Heart left ventricle (tissue), 16 donors: ENCODE measurements at regions not wholly inside any gene's neighbourhood (a gene's known extent, or its start where the extent isn't known, plus 50 kb on each side); places are given as distances from the start of the nearest gene placed in this dataset.

Experiments
- ATAC-seq, 4 donors: fragments of 200-7000 bp; cut with Tn5 transposase; one replicate each; pipeline ENCODE4 v1.9.1; 2020 to 2022; ENCODE audit warnings: moderate library complexity in 4 of 4, mild to moderate bottlenecking in 3 of 4, moderate number of reproducible peaks in 1 of 4
- DNase-seq, 5 donors: peaks; one replicate each; pipeline ENCODE4 v3.0.0-alpha.2; 2020
- H3K27ac ChIP-seq, 12 donors: fragments of 200-600 bp; sonication (generic) in 4 of 12; one replicate each; pipeline versions ENCODE4 v1.5.0 to v1.8.0; 2016 to 2022; ENCODE audit warnings: mild to moderate bottlenecking in 2 of 12
- H3K27me3 ChIP-seq, 9 donors: fragments of 200-600 bp; sonication (generic) in 2 of 9; one replicate each; pipeline versions ENCODE4 v1.5.1 to v1.8.0; 2016 to 2022; ENCODE audit warnings: mild to moderate bottlenecking in 3 of 9
- H3K36me3 ChIP-seq, 9 donors: fragments of 200-600 bp; sonication (generic) in 2 of 9; one replicate each; pipeline versions ENCODE4 v1.5.0 to v1.8.0; 2018 to 2022; ENCODE audit warnings: mild to moderate bottlenecking in 2 of 9
- H3K4me1 ChIP-seq, 12 donors: fragments of 200-600 bp; sonication (generic) in 4 of 12; one replicate each; pipeline versions ENCODE4 v1.5.0 to v1.8.0; 2016 to 2022; ENCODE audit warnings: mild to moderate bottlenecking in 3 of 12
- H3K4me3 ChIP-seq, 12 donors: fragments of 200-600 bp; sonication (generic) in 4 of 12; one replicate each; pipeline versions ENCODE4 v1.5.0 to v1.8.0; 2017 to 2022; ENCODE audit warnings: mild to moderate bottlenecking in 9 of 12, moderate library complexity in 4 of 12
- H3K9me3 ChIP-seq, 12 donors: fragments of 200-600 bp; sonication (generic) in 4 of 12; one replicate each; pipeline versions ENCODE4 v1.5.0 to v1.8.0; 2016 to 2022; ENCODE audit warnings: mild to moderate bottlenecking in 1 of 12
- POLR2A ChIP-seq, 2 donors: fragments of 450-650 bp; IDR thresholded peaks; one replicate each; pipeline ENCODE4 v1.6.1; 2017; ENCODE audit warnings: antibody characterized with exemption in 2 of 2, mild to moderate bottlenecking in 2 of 2, moderate library complexity in 2 of 2
- WGBS, 4 donors: extraction: QIAGEN DNeasy Blood & Tissue Kit in 2 of 4; methylation state at CpG; one replicate each; pipeline versions ENCODE4 v1.1.5 to v1.1.7; 2013 to 2018; 5-methylcytosine and 5-hydroxymethylcytosine counted together
- intact Hi-C, 10 donors: fragments of 100-400 bp; cut with DNase I; formaldehyde crosslinking; loops; one replicate each; pipeline versions ENCODE4 v1.11.1 to v1.14.2; 2022
- TF ChIP-seq, protein P1 (sequence below), 12 donors: fragments of 200-600 bp; sonication (generic) in 4 of 12; IDR thresholded peaks; one replicate each; pipeline versions ENCODE4 v1.5.0 to v1.8.0; 2018 to 2022; ENCODE audit warnings: antibody characterized with exemption in 12 of 12, mild to moderate bottlenecking in 5 of 12
- donor health status: ischemic (EF 13 %, LVEDD 7.1; RV severe dilation, severe dysfunction).
- donor health status: healthy with polysubstance abuse.
- donor health status: DM: no; HTN: yes; CAD: no.
- donor health status: DM: no; HTN: no; CAD: no.
- donor health status: ischemic (EF 25% LVEDD 6.9; RV normal size, moderate dysfunction).
- donor health status: ischemic (EF 25% LVEDD 5.7; RV mildly dilated, moderate dysfunction).
- donor health status: healthy.
- donor health status: DM: yes; HTN: yes; CAD: no.
- donor health status: ischemic (EF 35%, LVEDD 5.7; RV mildly dilated, moderate dysfunction).
- donor health status: nonischemic (EF 11% LVEDD 7.7; RV severe dilation, severe dysfunction).
- donor health status: DM: yes; HTN: yes; CAD: no.
- donor health status: PGD.
- donor health status: ischemic (EF 29% LVEDD 5.4; RV normal size, mild dysfunction).
- donor health status: nonischemic (EF 23%, LVEDD 6.1; RV moderate dilation, normal function).

DNA sequence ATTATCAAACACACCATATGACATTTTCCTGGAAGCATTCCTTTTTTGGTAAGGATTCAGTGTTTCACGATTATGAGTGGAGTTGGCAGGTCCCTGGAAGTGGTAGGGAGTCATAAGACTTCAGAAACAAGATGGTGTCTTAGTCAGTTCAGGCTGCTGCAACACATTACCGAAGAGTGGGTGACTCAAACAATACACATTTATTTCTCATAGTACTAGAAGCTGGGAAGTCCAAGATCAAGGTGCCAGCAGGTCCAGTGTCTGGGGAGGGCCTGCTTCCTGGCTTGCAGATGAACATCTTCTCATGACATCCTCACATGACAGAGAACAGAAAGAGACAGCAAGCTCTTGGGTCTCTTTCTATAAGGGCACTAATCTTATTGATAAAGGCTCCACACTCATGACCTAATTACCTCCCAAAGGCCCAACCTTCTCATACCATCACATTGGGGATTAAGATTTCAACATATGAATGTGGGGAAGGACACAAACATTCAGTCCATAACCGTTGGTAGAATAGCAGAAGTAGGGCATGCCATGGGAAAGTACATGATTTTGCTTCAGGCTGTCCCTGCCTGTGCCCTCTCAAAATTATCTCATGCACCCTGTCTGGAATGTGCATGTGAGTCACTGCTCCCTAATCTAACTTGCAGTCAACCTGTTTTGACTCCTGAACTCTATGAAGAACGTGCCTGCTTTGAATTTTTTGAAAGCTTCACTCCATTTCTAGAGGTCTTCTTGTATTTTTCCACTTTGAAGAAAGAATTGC, 72.5 kb downstream of the GTPBP8 start:
- Histone ChIP-seq H3K4me1 (no peaks in the 10 kb centered on the region), H3K27ac (peak overlapping the region in 1 of 12 donors; percentile 60), H3K27me3 (no peaks in the 10 kb centered on the region), H3K36me3 (no peaks in the 10 kb centered on the region), H3K9me3 (peaks cover 0 to 11% (median 0%) of the 10 kb centered on the region in 12 donors), H3K4me3 (no peak overlapping the region)
- no peak for TF ChIP-seq POLR2A (IDR thresholded peaks at IDR 0.05)
- TF ChIP-seq, protein P1, sequence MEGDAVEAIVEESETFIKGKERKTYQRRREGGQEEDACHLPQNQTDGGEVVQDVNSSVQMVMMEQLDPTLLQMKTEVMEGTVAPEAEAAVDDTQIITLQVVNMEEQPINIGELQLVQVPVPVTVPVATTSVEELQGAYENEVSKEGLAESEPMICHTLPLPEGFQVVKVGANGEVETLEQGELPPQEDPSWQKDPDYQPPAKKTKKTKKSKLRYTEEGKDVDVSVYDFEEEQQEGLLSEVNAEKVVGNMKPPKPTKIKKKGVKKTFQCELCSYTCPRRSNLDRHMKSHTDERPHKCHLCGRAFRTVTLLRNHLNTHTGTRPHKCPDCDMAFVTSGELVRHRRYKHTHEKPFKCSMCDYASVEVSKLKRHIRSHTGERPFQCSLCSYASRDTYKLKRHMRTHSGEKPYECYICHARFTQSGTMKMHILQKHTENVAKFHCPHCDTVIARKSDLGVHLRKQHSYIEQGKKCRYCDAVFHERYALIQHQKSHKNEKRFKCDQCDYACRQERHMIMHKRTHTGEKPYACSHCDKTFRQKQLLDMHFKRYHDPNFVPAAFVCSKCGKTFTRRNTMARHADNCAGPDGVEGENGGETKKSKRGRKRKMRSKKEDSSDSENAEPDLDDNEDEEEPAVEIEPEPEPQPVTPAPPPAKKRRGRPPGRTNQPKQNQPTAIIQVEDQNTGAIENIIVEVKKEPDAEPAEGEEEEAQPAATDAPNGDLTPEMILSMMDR (IDR thresholded peaks at IDR 0.05), result no peak
- intact Hi-C loops, result no loop called here
- DNase-seq (no peak), ATAC-seq (no peak)
- 65 to 74% (median 71%) methylated on average over 4 of the region's 4 CpGs for WGBS, 4 donors

DNA sequence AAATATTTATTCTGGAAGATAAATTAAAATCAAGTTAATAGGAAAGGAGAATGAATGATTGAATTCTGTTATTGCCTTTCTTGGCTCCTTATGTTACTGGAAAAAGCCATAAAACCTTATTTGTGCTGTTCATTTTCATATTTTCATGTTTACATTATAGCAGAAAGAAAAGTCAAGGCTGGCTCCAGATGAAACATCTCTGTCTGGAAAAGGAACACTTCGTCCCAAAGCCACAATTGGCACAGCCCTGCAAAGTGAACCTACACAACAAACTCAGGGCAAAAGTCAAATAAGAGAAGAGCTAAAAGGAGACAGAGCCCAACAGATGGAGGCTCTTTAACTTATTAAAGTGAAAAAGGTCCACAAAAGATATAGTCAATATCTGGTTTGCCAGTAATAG, 73.4 kb downstream of the GTPBP8 start:
- peaks cover 0 to 11% (median 0%) of the 10 kb centered on the region in 12 donors for H3K9me3 ChIP-seq
- TF ChIP-seq POLR2A (IDR thresholded peaks at IDR 0.05), result no peak
- TF ChIP-seq, protein P1 (IDR thresholded peaks at IDR 0.05), result no peak
- DNase-seq, result no peak
- H3K27me3 ChIP-seq, result no peaks in the 10 kb centered on the region
- no peak overlapping the region for H3K4me3 ChIP-seq
- H3K4me1 ChIP-seq, result no peaks in the 10 kb centered on the region
- peak overlapping the region in 1 of 12 donors; percentile 60 for H3K27ac ChIP-seq
- no peak for ATAC-seq
- 90 to 100% (median 95%) methylated on average over 1 of the region's 1 CpG for WGBS, 4 donors
- intact Hi-C loops, result no loop called here
- H3K36me3 ChIP-seq, result no peaks in the 10 kb centered on the region

DNA sequence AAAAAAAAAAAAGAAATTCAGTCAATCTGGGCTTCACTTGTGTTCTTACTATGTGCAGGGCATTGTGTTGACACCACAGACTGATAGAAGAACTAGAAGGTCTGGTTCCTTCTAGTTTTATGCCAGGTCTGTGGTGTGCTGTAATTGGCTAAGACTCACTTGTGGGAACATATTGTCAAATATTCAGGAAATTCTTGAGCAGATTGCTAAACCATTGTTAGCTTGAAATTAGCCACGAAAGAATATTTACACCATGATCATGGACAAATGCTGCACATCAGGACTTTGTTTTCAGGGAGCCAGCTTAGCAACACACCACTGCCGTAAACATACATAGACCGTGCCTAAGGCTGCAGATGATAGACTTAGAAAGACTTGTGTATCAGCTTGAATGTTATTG, 74.6 kb downstream of the GTPBP8 start:
- WGBS, 4 donors, result 91 to 94% (median 92%) methylated on average over 3 of the region's 3 CpGs
- Histone ChIP-seq H3K4me1 (peaks cover 0 to 8% (median 0%) of the 10 kb centered on the region in 12 donors), H3K9me3 (peaks cover 0 to 11% (median 0%) of the 10 kb centered on the region in 12 donors), H3K27me3 (no peaks in the 10 kb centered on the region), H3K27ac (no peak overlapping the region), H3K36me3 (no peaks in the 10 kb centered on the region), H3K4me3 (no peak overlapping the region)
- TF ChIP-seq, protein P1 (IDR thresholded peaks at IDR 0.05), result no peak
- no peak for TF ChIP-seq POLR2A (IDR thresholded peaks at IDR 0.05)
- ATAC-seq, result no peak
- DNase-seq, result no peak
- intact Hi-C loops, result no loop called here

DNA sequence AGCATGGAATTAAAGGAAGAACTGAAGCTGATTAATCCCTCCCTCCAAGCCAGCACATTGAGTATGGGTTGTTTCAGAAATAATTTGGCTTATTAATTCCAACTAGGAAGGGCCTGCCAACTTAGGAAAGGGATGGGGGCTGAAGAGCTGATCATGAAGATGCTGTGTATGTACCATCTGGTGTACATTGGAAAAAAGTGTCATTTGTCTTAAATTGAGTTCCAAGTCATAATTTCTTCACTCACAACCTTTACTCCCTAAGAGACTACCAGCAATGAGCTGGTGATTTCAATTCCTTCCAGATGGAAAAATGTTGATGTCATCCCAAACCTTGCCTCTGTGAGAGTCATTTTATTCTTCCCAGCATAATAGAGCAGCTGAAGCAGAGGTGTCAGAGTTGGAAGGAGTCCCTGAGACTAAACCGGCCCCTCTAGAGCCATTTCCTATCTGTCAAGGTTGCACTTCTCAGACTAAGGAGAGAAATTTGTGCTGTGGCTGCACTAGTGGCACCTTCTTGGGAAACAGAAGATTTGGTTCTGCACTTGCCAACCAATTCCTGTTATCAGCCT, 79.4 kb downstream of the GTPBP8 start:
- Histone ChIP-seq H3K4me3 (no peak overlapping the region), H3K9me3 (peaks cover 0 to 11% (median 0%) of the 10 kb centered on the region in 12 donors), H3K36me3 (no peaks in the 10 kb centered on the region), H3K27me3 (no peaks in the 10 kb centered on the region), H3K4me1 (peaks cover 0 to 12% (median 0%) of the 10 kb centered on the region in 12 donors), H3K27ac (peak overlapping the region in 1 of 12 donors; percentile 17)
- DNase-seq, result peak in 1 of 5 donors; percentile 12
- no peak for TF ChIP-seq POLR2A (IDR thresholded peaks at IDR 0.05)
- TF ChIP-seq, protein P1 (IDR thresholded peaks at IDR 0.05), result no peak
- intact Hi-C loops, result no loop called here
- ATAC-seq, result peak in 2 of 4 donors; percentile 56 to 81
- 19 to 53% (median 25%) methylated on average over 1 of the region's 1 CpG for WGBS, 4 donors
